ENCODE measurements at regions not wholly inside any gene's neighbourhood (a gene's known extent, or its start where the extent isn't known, plus 50 kb on each side); places are given as distances from the start of the nearest gene placed in this dataset.

- TF ChIP-seq POLR2A (IDR thresholded peaks at IDR 0.05): no peak
- TF ChIP-seq, protein P1, sequence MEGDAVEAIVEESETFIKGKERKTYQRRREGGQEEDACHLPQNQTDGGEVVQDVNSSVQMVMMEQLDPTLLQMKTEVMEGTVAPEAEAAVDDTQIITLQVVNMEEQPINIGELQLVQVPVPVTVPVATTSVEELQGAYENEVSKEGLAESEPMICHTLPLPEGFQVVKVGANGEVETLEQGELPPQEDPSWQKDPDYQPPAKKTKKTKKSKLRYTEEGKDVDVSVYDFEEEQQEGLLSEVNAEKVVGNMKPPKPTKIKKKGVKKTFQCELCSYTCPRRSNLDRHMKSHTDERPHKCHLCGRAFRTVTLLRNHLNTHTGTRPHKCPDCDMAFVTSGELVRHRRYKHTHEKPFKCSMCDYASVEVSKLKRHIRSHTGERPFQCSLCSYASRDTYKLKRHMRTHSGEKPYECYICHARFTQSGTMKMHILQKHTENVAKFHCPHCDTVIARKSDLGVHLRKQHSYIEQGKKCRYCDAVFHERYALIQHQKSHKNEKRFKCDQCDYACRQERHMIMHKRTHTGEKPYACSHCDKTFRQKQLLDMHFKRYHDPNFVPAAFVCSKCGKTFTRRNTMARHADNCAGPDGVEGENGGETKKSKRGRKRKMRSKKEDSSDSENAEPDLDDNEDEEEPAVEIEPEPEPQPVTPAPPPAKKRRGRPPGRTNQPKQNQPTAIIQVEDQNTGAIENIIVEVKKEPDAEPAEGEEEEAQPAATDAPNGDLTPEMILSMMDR (IDR thresholded peaks at IDR 0.05): no peak
Observed at GRCh38 chr7:68684246-68684839, 913.9 kb upstream of the AUTS2 start.
